CD4-positive, alpha-beta T cell treated with Interleukin-15 for 1 hour (primary cell): ENCODE measurements at regions not wholly inside any gene's neighbourhood (a gene's known extent, or its start where the extent isn't known, plus 50 kb on each side); places are given as distances from the start of the nearest gene placed in this dataset.

Experiments
- DNase-seq: peaks from one replicate; pipeline ENCODE4 v3.0.0-alpha.2; 2020

DNA sequence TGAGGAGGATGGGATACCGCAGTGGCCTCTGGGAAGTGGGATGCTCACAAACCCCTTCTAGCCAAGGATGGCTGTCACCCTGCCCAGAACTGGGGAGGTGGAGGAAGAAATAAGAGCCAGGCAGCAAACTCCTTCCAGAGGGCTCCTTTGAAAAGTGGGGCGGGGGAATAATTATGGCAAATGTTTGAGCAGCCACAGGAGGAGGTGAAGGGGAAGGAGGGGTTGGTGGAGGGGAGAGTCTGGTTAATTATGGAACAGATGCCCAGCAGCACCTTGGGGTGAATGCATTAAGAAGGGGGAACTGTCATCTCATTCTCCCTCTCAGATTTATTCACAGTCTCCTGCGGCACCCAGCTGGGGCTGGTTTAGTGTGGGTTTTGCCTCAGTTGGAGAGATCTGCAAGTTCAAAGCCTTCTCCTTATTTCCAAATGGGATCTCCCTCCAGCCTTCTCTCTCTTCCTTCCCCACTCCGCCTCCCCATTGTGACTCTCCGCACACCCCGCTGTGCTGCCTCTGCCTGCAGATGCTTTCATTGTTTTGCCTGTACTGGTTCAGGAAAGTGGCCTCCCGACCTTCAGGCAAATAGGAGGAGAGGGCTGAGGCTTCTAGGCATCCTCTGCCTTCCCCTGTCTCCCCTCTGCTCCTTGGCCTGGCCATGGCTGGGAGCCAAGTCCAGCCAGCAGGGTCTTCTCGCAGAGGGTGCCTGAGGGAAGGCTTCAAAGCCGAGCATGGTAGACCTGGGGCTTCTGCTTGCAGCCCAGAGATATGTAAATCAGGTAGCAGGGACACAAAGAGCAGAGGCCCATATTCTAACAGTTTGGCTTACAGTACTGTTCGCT, 457.2 kb upstream of the MEX3C start:
- DNase-seq = no peak

- DNase-seq = no peak
Measured at GRCh38 chr18:51655327-51655698, 457.8 kb upstream of the MEX3C start.

DNA sequence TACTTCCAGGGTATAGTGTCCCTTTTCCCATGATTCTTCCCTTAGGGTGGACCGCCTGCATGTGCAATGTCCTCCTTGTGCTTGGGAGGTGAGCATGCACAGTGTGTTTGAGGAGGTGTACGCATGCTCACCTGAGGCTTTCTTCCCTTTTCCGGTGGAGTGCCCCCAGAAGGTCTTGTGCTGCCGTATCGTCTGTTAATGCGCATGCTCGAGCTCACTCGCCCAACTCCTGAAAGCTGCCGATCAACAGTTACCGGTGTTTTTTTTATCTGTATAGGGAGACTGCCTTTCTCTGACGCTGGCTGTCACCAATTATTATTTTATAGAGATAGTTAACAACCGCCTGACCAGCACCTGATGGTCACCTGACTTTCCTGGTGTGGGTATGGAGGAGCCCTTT, 458.8 kb upstream of the MEX3C start:
- no peak for DNase-seq

DNA sequence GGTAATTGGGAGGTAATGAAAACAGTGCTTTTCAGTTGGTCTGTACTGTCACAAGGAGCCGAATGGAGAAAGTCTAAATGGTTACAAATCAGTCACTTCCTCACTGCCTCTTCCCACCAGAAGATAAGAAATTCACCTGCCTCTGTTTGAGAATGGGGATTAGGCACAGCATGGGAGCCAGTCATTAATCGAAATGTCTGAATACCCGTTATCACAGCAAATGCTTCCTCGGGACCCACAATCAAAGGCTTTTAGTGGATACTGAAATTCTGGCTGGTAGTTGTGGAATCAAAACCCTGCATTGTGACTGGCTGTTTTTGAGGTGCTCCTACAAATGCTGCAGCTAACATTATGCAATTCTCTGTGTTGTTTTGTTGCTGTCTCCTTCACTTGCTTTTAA, 461.0 kb upstream of the MEX3C start:
- no peak for DNase-seq

GRCh38 chr18:51659781-51660180, 462.3 kb upstream of the MEX3C start:
- DNase-seq = no peak

- DNase-seq = no peak
Measured at GRCh38 chr18:51660188-51660715, 462.8 kb upstream of the MEX3C start.

- DNase-seq = no peak
Measured at GRCh38 chr18:51664236-51664635, 466.8 kb upstream of the MEX3C start.

GRCh38 chr18:51666763-51667191, 469.3 kb upstream of the MEX3C start:
- no peak for DNase-seq

GRCh38 chr18:51668101-51668500, 470.6 kb upstream of the MEX3C start:
- no peak for DNase-seq

DNA sequence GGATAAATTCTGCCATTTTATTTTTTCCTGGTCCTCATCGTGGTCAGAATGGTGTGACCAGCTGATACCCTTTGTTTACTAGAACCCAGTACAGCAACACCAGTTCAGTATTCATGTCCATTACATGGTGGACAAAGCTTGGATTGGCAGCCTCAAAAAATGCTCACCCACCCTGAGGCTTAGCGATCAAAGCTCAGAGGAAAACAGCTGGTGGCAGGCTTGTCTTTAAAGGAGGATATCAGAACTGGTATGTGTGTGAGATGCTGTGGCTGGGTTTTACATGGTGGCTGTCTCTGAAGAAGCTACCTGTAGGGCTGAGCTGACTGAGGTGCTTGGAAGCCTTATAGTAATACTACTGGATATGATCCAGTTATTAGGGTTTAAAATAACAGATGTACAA, 471.1 kb upstream of the MEX3C start:
- no peak for DNase-seq

- no peak for DNase-seq
Measured at GRCh38 chr18:51686590-51686989, 489.1 kb upstream of the MEX3C start.

- no peak for DNase-seq
Measured at GRCh38 chr18:51687845-51688585, 490.5 kb upstream of the MEX3C start.

- DNase-seq = no peak
Measured at GRCh38 chr18:51692612-51693011, 495.1 kb upstream of the MEX3C start.

DNA sequence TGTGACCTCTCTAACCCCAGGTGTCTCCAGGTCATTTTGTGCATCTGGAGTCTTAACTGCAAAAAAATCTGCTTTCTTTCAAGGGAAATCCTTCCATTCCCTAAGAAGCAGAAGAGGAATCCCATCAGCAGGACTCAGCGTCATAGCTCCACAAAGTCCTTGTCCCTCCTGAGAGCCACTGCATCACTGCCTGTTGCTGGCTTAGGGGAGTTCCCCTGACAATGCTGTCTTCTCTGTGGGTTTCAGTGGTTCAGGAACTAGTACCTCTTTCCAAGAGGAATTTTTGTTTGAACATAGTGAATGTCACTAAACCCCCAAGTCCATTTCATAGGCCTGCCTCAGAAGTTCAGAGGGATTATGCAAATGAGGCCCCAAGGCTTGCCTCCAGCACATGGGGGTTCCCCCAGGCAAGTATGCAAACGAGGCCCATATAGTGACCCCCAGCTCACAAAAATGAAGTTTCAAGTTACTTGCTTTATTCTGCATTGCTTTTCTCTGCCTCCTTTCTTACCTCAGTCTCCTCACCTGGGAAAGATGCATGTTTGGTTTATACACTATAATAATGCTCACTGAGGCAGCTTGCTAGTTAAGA, 513.9 kb upstream of the MEX3C start:
- DNase-seq = no peak

- no peak for DNase-seq
Measured at GRCh38 chr18:51712821-51713220, 515.3 kb upstream of the MEX3C start.

- DNase-seq = no peak
Measured at GRCh38 chr18:51716277-51716676, 518.8 kb upstream of the MEX3C start.

DNA sequence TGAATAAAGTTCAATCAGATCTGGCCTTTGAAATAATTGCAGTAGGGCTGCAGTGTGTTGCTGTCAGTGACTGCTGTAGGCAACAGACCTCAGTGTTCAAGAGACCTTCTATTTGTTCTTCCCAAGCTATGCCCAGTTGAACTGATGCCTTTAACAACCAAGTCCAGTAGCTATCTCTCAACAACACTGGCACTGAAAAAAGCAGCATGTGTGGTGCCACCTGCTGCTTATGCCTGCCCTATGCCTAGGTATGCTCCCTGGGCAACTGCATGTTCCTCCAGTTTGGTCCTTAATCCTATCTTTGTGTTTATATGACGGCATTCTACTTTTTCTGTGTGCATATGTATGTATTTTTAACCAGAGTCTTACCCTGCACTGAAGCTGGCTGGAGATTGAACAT, 523.9 kb upstream of the MEX3C start:
- no peak for DNase-seq

- no peak for DNase-seq
Measured at GRCh38 chr18:51721996-51722395, 524.5 kb upstream of the MEX3C start.

DNA sequence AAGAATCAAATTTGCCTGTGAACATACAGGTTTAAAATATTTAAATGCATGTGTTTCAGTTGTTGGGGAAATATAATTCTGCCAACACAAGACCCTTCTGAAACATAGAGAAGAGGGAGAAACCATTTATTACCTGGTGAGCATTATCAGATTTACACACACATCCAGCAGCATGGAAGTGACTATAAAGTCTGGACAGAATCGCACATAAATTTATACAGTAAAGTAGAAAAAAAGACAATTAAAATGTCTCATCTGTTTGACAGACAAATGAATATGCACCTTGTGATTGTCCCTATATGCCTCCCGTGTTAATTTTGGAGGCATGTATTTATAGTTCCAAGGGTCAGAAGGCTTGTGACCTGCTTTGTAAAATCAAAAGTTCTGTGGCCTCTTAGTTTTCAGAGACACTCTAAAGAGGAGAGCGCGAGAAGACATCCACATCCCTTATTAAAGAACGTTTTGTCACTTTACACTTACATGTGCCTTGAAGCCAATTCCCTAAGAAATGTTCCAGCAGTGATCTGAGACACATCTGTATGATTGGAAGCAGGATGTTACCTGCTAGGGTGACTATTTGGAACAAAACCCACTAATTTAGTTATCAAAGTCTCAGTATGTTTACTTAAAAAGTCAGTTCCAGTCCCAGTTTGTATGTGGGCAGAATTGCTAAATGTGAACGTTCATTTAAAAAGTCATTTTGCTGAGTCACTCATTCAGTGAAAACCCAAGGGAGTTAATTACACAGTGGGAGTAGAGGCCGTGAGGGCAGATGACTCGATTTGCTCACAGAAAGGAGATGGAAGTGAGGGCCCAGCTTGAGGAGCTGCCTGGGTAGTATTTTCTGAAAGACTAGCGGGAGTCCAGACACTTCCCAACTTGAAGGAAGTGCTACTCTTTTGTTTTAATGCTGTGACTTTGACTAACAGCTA, 527.6 kb upstream of the MEX3C start:
- DNase-seq = no peak

GRCh38 chr18:51726614-51727013, 529.1 kb upstream of the MEX3C start:
- DNase-seq = no peak

GRCh38 chr18:51727780-51728179, 530.3 kb upstream of the MEX3C start:
- DNase-seq = no peak

GRCh38 chr18:51731070-51731469, 533.6 kb upstream of the MEX3C start:
- DNase-seq = no peak

GRCh38 chr18:51734576-51734975, 537.1 kb upstream of the MEX3C start:
- DNase-seq = no peak
